ENCODE measurements at regions not wholly inside any gene's neighbourhood (a gene's known extent, or its start where the extent isn't known, plus 50 kb on each side); places are given as distances from the start of the nearest gene placed in this dataset.

GRCh38 chr3:25863011-25863415 lies 73.1 kb downstream of the OXSM start:
- no peak for DNase-seq
- H3K36me3 ChIP-seq = no peaks in the 10 kb centered on the region
- intact Hi-C loops (cut with DNase I) = no loop called here
- 79 to 86% methylated on average over 3 of the region's 3 CpGs for WGBS, 2 donors
- no peaks in the 10 kb centered on the region for H3K4me1 ChIP-seq
- TF ChIP-seq POLR2A (IDR thresholded peaks at IDR 0.05) (no peak), CTCF (IDR thresholded peaks at IDR 0.05) (no peak)
- H3K27ac ChIP-seq = no peak overlapping the region
- no peak overlapping the region for H3K4me3 ChIP-seq
- no peaks in the 10 kb centered on the region for H3K9me3 ChIP-seq
- H3K27me3 ChIP-seq = no peaks in the 10 kb centered on the region

GRCh38 chr3:25863416-25863959 lies 73.6 kb downstream of the OXSM start:
- no peaks in the 10 kb centered on the region for H3K4me1 ChIP-seq
- no peak overlapping the region for H3K27ac ChIP-seq
- H3K4me3 ChIP-seq = no peak overlapping the region
- no peaks in the 10 kb centered on the region for H3K9me3 ChIP-seq
- H3K27me3 ChIP-seq = no peaks in the 10 kb centered on the region
- H3K36me3 ChIP-seq = no peaks in the 10 kb centered on the region
- TF ChIP-seq CTCF (IDR thresholded peaks at IDR 0.05) = no peak
- TF ChIP-seq POLR2A (IDR thresholded peaks at IDR 0.05) = no peak
- intact Hi-C loops (cut with DNase I) = no loop called here
- DNase-seq = no peak
- WGBS, 2 donors = 62 to 73% methylated on average over 3 of the region's 3 CpGs

DNA sequence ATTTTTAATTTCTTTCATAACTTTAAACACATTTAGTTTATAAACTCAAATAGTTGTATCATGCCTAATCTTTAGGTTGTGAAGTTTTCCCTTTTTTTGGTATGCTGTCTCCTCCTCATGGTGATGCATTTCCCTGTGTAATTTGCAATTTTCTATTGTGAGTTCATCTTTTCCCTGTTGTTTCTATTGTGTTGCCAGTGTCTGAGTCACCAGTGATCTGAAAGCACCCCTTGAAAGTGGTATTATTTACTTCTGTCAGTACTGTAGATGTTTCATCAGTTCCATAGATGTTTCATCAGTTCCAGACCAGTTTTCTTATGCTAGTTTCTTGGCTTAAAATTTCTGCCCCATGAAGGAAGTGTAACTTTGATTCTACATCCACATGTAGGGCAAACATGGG lies 80.6 kb downstream of the OXSM start:
- H3K27me3 ChIP-seq = no peaks in the 10 kb centered on the region
- no peak overlapping the region for H3K27ac ChIP-seq
- intact Hi-C loops (cut with DNase I) = no loop called here
- H3K4me3 ChIP-seq = no peak overlapping the region
- H3K36me3 ChIP-seq = no peaks in the 10 kb centered on the region
- DNase-seq = no peak
- TF ChIP-seq CTCF (IDR thresholded peaks at IDR 0.05) (no peak), POLR2A (IDR thresholded peaks at IDR 0.05) (no peak)
- H3K9me3 ChIP-seq = peaks cover 0 to 9% (median 0%) of the 10 kb centered on the region in 3 donors
- no peaks in the 10 kb centered on the region for H3K4me1 ChIP-seq

GRCh38 chr3:25872200-25872877 lies 82.4 kb downstream of the OXSM start:
- WGBS, 2 donors = 73 to 80% methylated on average over 3 of the region's 3 CpGs
- Histone ChIP-seq H3K9me3 (peaks cover 0 to 9% (median 0%) of the 10 kb centered on the region in 3 donors), H3K27ac (no peak overlapping the region), H3K27me3 (no peaks in the 10 kb centered on the region), H3K4me1 (no peaks in the 10 kb centered on the region), H3K4me3 (no peak overlapping the region), H3K36me3 (no peaks in the 10 kb centered on the region)
- TF ChIP-seq CTCF (IDR thresholded peaks at IDR 0.05) (no peak), POLR2A (IDR thresholded peaks at IDR 0.05) (no peak)
- intact Hi-C loops (cut with DNase I) = no loop called here
- no peak for DNase-seq

DNA sequence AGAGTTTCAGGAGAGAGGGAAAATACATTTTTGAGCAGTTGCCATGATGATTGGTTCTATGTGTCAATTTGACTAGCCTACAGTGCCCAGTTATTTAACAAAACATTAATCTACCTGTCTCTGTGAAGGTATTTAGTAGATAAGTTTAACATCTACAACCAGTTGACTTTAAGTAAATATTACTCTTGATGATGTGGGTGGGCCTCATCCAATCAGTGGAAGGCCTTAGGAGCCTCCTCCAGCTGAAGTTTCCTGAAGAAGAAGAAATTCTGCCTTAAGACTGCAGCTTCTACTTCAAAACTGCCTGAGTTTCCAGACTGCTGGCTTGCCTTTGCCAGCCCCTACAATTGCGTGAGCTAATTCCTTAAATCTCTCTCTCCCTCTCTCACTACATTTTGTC lies 93.6 kb downstream of the OXSM start:
- 85 to 94% methylated on average over 1 of the region's 1 CpG for WGBS, 2 donors
- TF ChIP-seq POLR2A (IDR thresholded peaks at IDR 0.05) (no peak), CTCF (IDR thresholded peaks at IDR 0.05) (no peak)
- intact Hi-C loops (cut with DNase I) = no loop called here

More for the DNA sequence above, 93.6 kb downstream of the OXSM start:
- peaks cover 0 to 9% (median 0%) of the 10 kb centered on the region in 3 donors for H3K4me1 ChIP-seq
- peaks cover 0 to 59% (median 2%) of the 10 kb centered on the region in 4 donors for H3K27me3 ChIP-seq
- no peak overlapping the region for H3K27ac ChIP-seq
- H3K4me3 ChIP-seq = no peak overlapping the region
- no peak for DNase-seq
- no peaks in the 10 kb centered on the region for H3K36me3 ChIP-seq
- H3K9me3 ChIP-seq = no peaks in the 10 kb centered on the region
